ENCODE measurements at regions not wholly inside any gene's neighbourhood (a gene's known extent, or its start where the extent isn't known, plus 50 kb on each side); places are given as distances from the start of the nearest gene placed in this dataset.

DNA sequence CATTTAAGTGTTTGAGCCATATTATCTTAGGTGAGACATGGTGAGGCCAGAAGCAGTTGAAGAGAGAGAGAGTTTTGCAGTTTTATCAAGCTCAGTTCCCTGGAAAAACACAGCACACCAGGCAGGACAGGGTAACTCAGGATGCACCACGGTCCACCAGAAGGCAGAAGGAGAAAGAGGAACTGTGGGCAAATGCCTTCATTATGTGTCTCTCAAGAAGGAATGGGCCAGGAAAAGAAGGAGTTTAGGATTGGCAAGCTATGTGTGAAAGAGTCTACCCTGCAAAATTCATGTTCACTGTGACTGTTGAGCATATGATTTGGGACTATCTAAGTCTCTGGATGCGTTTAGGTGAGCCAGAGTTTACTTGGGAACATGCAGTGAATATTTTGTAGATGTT, 934.5 kb upstream of the MIR17HG start:
- no peak for TF ChIP-seq ESRRA (IDR thresholded peaks at IDR 0.05; ENCODE audit: borderline replicate concordance, low read length)
- TF ChIP-seq, protein P1, sequence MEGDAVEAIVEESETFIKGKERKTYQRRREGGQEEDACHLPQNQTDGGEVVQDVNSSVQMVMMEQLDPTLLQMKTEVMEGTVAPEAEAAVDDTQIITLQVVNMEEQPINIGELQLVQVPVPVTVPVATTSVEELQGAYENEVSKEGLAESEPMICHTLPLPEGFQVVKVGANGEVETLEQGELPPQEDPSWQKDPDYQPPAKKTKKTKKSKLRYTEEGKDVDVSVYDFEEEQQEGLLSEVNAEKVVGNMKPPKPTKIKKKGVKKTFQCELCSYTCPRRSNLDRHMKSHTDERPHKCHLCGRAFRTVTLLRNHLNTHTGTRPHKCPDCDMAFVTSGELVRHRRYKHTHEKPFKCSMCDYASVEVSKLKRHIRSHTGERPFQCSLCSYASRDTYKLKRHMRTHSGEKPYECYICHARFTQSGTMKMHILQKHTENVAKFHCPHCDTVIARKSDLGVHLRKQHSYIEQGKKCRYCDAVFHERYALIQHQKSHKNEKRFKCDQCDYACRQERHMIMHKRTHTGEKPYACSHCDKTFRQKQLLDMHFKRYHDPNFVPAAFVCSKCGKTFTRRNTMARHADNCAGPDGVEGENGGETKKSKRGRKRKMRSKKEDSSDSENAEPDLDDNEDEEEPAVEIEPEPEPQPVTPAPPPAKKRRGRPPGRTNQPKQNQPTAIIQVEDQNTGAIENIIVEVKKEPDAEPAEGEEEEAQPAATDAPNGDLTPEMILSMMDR (IDR thresholded peaks at IDR 0.05): no peak
- TF ChIP-seq BHLHE40 (IDR thresholded peaks at IDR 0.05; ENCODE audit: low read depth, low read length): no peak
- no peak for TF ChIP-seq RAD21 (conservative IDR thresholded peaks at IDR 0.05 in 1 of 2, IDR thresholded peaks at IDR 0.05 in 1 of 2)
- no peak for TF ChIP-seq CEBPB (IDR thresholded peaks at IDR 0.05)
- TF ChIP-seq POLR2A (IDR thresholded peaks at IDR 0.05; ENCODE audit: low read length): no peak
- TF ChIP-seq RFX5 (IDR thresholded peaks at IDR 0.05): no peak
- TF ChIP-seq EP300 (IDR thresholded peaks at IDR 0.05): no peak
